ENCODE measurements at regions not wholly inside any gene's neighbourhood (a gene's known extent, or its start where the extent isn't known, plus 50 kb on each side); places are given as distances from the start of the nearest gene placed in this dataset.

DNA sequence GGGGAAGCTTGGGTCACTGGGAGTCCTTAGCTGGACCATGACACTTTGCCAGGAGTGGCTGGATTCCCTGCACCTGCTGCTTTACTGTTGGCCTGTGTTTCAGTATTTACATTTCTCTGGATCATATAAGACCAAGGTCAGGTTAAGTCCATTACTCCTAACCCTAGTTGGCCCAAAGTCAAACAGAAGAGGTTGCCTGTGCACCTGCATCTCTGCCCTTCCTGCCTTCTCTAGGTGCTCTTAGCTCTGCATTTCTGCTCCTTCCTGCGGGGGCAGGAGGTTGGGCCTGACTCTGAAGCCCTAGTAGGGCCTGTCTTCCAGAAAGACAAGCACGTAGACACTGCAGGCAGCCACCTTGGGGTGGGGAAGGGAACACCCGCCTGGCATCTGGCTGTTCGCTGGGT is 124.3 kb downstream of the RPLP1 start:
- no peak for DNase-seq (ENCODE audit: low read depth)

DNA sequence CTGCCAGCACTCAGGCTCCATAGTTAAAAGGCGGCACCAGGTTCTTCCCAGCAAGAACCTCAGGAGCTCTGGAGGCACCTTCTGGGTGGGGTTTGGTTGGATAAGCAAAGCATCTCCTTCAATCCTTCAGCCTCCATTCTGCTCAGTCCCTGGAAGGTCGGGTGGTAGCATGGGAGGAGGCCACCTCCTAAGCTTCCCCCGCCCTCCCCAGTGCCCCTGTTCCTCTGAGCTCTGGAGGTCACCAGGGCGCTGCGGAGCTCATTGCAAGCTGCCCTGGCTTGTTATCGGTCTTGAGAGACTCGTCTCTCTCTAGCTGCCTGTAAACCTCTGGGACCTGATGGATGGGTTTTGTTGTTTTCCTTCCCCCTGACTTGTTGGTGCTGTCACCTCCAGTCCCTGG is 124.8 kb downstream of the RPLP1 start:
- no peak for DNase-seq (ENCODE audit: low read depth)

DNA sequence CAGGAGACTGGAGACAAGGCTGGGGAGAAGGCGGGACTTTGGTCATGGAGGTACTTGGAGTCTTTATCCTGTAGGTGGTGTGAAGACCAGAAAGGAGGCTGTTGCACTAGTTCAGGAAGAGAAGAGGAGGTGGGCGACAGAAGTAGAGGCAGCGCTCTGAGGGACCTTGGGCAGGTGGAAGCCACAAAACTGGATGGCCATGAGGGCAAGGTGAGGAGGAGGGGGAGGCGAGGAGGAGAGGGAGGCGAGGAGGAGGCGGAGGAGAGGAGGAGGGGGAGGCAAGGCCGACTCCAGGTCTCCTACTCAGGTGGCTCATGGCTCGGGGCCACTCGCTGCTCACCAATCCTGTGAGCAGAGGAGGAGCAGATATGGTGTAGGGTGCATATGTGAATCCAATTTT is 125.6 kb downstream of the RPLP1 start:
- DNase-seq (ENCODE audit: low read depth), result no peak

DNA sequence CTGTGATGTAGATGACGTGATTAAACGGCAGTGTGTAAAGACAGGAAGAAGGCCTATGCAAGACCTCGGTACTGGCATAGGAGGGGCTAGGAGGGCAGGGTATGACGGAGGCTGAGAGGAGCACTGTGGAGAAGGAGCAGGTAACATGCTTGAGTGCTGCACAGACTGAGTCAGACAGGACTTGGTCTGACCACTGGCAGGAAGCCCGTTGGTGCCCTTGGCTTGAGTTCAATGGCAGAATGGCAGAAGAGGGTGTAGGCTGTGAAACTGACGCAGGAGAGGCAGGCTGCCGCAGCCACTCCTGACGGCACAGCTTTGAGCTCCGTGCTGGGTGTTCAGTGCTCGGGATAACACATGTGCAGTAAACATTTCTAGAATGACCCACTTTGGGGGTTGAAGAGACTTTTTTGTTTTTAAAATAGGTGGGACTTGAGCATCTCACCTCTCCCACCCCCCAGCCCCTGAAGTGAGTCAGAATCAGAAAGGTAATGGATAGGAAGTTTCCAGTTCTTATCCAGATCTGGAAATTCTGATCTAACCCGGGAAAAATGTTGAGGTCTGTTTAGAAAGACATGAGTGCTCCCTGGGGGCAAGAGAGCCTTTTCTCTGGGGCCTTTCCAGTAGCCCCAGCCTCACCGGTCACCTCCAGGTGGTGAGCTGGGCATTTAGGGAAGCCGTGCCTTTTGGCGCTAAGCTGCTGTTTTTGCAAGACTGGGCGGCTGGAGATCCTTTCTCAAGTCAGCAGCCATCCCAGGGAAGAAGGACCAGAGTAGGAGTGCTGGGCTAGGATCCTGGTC is 126.4 kb downstream of the RPLP1 start:
- no peak for DNase-seq (ENCODE audit: low read depth)

DNA sequence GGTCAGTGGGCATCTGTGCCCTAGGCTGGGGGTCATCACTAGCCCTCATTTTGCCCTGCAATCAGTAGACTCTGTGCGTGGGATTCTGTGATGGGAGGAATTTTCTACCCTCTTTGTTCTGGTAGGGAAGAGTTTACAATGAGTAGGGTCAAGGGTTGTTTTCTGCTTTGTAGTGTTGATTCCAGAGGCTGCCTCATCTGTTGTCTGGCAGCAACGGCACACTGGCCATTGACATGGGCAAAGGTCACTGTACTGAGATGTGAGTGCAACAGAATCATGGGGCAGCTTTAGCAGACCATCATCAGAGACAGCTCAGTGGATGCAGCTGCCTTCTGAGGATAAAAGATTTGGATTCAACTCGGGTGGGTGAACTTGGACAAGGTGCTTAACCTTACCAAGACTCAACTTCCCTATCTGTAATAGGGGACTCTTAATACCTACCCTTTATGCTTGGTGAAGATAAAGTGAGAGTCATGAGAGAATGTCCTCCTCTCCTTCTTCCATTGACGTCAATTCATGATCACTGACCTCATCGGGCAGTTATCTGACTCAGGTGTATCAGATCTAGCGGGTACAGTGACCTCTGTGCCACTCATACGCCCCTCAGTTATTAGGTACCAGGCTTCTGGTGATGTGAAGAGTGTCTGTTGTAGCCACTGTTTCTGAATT is 127.5 kb downstream of the RPLP1 start:
- no peak for DNase-seq (ENCODE audit: low read depth)

DNA sequence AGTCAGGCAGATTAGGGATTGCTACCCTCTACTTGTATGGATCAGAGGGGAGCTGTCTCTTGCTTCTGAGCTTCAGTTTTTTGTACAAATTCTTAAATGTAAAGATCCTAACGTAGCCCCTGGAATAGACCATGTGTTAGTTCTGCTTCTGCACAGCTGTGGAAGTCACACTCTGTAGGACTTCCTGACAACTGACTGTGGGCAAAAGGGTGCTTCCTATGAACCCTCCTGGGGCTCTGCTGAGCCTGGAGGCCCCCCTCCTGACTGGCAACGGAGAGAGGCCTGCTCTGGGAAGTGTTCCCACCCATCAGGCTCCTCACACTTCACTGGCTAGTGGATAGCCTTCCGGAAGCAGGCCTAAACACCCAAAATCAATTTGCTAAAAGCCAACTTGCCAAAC is 131.0 kb downstream of the RPLP1 start:
- no peak for DNase-seq (ENCODE audit: low read depth)

DNA sequence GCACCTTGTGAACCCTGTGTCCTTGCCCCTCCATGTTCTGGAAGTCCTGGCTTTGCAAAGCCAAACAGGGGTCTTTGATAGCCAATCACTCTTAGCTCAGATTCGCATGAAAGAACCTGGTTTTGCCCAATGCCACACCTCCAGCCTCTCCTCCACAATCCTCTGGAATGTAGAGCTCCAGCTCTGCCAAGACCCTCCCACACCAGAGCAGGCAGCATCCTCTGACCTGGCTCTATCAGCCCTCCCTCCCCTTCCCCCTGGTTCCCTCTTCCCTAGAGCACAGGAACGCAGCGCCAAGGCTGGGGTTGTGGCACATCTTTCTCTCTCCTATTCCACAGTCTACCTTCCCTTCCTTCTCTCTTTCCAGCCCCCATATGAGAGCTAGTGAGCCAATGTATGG is 133.3 kb downstream of the RPLP1 start:
- DNase-seq (ENCODE audit: low read depth), result no peak

DNA sequence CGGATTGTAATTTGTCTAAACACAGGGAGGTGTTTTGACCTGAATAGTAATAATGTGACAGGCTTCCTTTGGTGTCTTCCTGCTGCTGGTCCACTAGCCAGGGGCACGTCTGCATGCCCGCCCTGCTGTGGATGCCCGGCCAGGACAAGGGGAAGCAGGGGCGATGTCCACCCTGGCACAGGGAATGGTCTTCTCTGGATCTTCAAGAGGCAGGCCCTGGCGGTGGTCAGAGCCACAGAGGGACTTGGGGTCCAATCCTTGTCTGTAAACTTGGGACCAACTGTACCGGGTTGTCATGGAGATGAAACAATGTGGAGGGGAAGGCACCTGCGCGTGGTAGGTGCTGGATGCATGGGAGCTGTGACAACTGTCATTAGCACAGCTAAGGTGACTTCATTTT is 134.1 kb downstream of the RPLP1 start:
- DNase-seq (ENCODE audit: low read depth), result no peak

DNA sequence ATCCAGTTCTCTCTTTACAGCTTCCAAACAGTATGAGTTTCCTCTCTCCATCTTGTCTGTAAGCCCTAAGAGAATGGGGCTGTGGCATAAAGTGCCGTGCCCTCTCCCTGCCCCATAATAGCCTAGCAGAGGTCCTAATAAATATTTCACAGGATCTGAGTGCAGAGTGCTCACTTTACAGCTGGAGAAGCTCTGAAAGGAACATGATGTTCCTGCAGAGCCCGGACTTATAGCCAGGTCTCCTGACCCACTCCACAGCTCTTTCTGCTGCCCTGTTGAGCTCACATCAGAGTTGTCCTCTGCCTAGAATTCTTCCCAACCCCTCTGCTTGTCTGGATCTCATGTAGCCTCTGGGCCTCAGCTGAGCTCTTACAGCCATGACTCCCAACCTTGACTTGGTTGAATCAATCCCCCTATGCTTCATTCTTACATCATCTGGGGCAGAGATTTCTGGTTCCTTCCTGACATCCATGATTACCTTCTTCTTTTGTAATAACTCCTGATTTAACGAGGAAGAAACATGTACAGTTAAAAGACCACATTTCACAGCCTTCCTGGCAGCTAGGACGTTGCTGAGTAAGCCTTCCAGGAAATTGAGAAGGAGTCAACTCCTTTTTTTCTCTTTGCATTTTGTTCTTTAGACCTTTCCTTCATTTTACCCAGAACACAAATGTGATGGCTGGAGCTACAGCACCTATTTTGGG is 135.3 kb downstream of the RPLP1 start:
- no peak for DNase-seq (ENCODE audit: low read depth)

DNA sequence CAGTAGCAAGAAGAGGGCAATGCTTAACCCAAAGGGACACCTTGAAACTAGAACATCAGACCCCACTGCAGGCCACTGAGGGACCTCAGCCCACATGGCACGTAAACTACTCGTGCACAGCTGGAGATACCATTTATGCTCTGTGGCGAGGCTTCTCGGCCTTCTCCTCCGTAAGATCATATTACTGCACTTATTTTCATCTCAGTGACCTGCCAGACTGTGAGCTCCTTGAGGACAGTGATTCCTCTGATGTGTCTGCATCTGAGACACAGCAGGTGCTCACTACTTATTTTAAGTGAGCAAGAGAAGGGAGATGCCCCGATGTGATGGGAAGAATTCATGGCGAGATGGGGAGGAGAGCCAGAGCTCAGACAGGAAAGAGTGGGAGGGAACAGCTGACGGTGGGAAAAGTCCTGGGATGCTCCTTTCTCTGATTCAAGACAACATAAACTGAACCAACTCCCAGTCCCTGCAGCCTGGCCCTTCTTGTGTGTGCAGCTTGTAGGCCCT is 137.6 kb downstream of the RPLP1 start:
- no peak for DNase-seq (ENCODE audit: low read depth)

DNA sequence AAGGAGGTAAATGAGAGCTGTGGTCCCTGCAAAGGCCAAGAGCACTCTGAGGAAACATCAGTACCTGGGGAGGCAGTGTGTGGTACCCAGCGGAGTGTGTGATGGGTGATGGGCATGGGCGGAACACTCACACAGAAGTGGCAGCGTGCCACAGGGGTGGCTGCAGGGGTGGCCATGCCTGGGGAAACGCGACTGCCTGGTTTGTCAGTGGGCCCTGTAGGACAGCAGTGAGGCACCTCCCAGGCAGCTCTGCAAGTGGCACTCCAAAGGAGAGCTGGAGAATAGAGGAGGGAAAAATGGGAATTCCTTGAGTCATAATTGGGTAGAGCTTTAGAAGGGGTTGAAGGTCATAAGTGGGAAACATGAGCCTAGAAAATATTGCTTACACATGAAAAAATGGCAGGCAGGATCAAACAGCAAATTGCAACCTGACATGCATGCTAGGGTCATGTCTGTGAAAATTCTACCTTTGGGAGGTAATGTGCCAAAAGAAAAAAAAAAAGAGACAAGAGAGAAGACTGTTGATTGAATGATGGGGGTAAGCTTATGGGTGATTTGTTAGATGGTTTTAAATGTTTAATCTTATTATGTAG is 138.4 kb downstream of the RPLP1 start:
- DNase-seq (ENCODE audit: low read depth), result no peak

DNA sequence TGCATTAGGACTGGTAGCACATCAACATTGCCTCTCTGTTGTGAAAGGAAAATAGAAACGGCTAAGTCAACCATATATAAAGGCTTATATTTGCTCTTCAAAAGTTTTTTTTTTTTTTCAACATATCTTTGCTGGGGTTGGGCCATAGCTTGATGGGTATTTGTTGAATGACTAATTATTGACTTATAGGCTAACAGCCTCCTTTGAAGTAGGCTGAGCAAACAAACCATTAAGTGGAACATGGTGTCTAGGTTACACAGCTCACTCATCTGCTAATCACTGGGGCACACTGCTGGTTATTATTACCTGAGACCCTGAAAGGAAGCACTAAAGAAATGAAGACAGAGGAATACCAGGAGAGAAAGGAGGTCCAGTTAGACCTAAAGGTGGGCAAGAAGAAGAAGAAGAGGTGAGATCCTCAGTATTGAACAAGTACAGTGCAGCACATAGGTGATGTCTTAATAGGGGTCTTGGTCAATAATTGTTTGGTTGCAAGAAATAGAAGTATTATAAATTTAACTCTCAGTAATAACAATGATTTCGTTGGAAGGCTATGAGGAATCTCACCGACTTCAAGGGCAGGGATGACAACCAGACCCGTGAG is 139.4 kb downstream of the RPLP1 start:
- DNase-seq (ENCODE audit: low read depth), result no peak

DNA sequence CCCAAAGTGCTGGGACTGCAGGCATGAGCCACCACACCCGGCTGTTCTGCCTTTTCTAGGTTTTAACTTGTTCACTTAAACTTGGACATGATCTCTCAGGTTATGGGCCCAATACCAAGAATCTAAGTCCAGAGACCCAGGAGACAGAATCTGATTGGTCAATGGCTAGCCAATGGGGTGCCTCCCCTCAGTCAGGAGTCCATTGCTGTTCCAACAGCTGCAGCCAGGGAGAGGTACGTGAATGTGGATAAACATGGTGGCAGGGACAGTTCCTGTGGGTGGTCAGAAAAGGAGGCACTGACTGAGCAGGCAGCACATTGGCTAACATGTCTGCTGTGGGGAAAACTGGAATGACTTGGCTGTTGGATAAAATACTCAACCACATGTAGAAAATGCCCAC is 140.3 kb downstream of the RPLP1 start:
- no peak for DNase-seq (ENCODE audit: low read depth)

DNA sequence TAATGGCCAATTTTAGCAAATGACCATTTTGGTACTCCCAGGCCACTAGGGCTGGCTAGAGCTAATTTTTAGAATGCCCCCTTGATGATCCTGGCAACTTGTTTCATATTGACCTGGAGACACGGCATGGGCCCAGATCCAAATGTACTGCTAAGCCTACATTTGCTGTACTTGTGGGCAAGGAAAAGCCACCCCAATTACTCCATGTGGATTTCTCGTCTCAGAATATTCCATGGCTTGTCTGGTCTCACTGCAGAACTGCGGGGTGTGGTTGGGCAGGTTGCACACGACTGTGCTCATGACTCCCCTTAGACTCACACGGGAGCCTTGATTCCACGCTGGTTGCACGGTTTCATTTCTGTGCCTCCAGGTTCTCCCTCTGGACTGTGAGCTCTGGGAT is 140.9 kb downstream of the RPLP1 start:
- DNase-seq (ENCODE audit: low read depth), result no peak

DNA sequence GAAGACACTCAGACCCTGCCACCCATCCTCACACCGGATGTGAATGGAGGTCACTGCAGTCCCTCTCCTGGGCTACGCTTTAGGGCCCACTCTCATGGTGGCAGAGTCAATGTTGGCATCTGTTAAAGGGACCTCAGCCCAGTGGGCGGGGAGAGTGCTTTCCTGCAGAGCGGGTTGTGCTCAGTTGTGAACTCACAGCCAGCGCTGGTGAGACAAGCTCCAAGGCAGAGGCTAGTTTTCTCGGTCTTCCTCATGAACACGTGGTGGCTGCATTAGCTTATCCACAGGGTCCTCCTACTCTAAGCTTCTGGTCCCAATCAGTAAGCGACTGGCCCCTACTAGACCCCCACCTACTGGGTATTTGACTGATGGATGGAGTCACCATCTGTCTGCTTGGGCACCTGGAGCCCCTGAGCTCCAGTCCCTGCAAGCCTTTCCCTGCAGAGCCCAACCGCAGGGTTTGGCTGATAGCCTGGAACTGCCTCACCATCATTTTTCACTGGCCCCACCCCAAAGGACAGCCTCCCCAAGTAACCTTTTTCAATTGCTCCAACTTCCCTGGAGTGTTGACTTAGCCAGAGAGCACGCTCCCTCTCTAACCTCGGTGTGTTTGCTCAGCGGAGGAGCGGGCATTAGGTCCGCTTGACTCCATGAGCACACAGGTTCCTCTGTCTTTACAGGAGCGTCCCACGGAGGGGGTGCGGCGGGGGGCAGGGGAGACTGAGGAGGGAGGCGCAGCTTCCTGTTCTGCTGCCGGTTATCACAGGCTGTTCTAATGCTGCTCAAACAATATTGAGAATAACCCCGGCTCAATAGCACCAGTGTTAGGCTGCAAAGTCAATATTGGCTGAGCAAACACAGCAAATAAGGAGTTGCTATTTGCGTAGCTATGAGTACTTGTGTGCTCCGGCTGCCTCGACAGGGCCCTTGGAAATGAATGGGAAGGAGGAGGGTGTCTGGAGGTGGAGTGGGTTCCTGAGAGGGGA is 141.7 kb downstream of the RPLP1 start:
- DNase-seq (ENCODE audit: low read depth), result no peak

DNA sequence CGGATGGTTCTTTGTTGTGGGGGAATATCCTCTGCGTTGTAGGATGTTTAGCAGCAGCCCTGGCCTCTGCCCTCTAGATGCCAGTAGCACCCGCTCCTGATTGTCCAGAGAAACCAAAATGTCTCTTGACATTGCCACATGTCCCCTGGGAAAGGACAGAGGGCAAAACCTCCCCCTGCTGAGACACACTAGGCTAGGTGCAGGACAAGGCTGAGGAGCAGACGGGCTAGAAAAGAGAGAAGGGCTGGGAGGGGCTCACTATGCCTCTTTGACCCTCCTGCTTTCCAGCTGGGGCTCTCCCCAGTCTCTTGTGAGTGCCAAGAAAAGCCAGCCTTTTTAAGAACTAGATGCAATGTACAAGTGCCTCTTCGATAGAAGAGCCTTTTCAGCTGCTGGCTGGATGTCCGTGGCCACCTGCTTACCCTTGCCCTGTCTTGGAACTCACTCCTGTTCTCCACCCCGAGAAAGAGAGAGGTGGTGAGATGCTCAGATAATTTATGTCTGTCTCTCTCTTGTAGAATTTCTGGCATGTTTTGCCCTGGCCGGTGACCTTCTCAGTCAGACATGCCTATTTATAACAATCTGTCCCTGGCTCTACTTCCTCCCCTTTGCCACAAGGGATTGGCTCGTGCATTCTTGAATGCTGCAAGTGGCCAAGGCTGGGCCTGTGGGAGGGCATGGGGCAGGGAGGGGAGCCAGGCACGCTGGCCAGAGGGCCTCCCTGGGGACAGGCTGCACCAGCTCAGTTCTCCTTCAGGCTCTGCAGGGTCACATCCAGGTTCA is 142.6 kb downstream of the RPLP1 start:
- no peak for DNase-seq (ENCODE audit: low read depth)

DNA sequence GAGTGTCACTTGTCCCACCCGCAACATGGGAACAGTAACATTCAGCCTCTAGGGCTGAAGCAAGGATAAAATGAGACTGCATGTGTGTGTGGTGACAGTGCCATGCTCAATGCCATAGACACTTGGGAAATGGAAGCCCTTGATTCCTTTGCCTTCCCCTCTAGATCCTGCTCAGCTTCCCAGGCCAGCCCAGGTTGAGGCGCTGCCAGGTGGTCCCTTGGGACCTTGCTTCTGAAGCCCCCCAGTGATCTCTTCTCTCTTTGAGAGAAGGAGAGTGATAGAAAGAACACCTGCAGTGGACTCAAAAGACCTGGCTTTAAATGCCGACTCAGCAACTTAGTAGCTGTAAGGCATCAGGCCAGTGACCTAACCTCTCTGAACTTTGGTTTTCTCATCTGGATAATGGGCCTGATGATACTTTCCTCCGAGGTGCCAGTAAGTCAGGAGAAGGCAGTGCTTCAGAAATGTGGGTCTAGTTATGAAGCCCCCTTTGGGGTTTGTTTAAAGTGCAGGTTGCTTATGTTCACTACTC is 144.5 kb downstream of the RPLP1 start:
- no peak for DNase-seq (ENCODE audit: low read depth)

DNA sequence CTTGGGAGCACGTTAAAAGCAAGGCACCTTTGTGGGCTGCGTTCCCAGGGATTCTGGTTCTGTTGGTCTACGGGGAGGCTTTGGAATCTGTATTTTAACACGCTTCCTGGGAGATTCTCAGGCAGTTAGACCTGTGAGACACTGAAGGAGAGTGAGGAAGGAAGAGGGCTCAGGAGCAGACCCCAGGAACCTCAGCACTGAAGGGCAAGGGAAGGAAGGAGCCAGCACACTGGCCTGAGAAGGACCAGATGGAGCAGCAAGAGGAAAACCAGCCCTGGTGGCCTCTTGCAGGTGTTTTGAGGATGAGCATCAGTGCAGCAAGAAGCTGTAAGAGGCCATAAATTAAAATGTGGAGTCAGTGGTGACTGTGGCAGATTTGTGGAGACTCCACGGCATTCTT is 146.7 kb downstream of the RPLP1 start:
- no peak for DNase-seq (ENCODE audit: low read depth)

DNA sequence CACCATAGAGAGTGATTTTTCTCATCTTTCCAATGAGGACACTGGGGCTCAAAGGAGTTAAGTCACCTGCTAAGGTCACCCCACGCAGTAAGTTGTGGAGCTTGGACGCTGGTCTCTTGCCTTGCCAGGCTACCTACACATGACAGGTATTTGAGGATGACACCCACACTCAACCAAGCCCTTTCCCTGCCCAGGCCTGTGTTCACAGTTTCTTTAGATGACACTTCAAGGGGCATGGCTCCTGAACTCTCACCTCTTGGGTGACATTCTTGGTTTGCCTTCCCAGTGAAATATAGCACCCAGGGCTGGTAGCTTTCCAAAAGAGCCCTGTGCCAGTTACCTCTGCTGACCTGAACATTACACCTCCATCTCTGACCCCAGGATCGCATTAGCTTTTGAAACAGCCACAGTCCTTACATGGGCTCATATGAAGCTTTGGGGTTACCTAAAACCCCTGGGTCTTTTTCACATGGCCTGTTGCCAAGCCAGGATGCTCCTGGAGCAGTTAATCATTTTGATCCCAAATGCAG is 148.0 kb downstream of the RPLP1 start:
- no peak for DNase-seq (ENCODE audit: low read depth)

Data from stimulated activated CD4-positive, alpha-beta T cell treated with anti-CD3 and anti-CD28 coated beads, Interleukin-2, amount 100 ng/mL, for 4 hours (primary cell).